Adrenal gland (tissue), 9 donors: ENCODE measurements at regions not wholly inside any gene's neighbourhood (a gene's known extent, or its start where the extent isn't known, plus 50 kb on each side); places are given as distances from the start of the nearest gene placed in this dataset.

Source experiments
- DNase-seq, 7 donors: peaks; one replicate each; pipeline ENCODE4 v3.0.0-alpha.2; 2019 to 2020
- H3K27ac ChIP-seq, 5 donors: fragments of 200-600 bp; sonication (generic) in 4 of 5; 1 replicate in 3 of 5; 2 replicates in 2 of 5; pipeline versions ENCODE4 v1.5.1 to v1.8.0; 2016 to 2020; ENCODE audit warnings: mild to moderate bottlenecking in 1 of 5
- H3K27me3 ChIP-seq: fragments of 200-600 bp; 2 replicates; pipeline ENCODE4 v1.8.0; 2021
- H3K36me3 ChIP-seq, 2 donors: fragments of 200-600 bp; replicated peaks in 1 of 2; 1 replicate in 1 of 2; 2 replicates in 1 of 2; pipeline versions ENCODE4 v1.5.1 to v1.8.0; 2018 to 2022
- H3K4me1 ChIP-seq, 2 donors: fragments of 200-600 bp; replicated peaks in 1 of 2; 1 replicate in 1 of 2; 2 replicates in 1 of 2; pipeline versions ENCODE4 v1.5.1 to v1.8.0; 2018 to 2021
- H3K4me3 ChIP-seq, 4 donors: fragments of 200-600 bp; sonication (generic) in 3 of 4; one replicate each; pipeline ENCODE4 v1.5.1; 2016 to 2018
- H3K9me3 ChIP-seq, 3 donors: fragments of 200-600 bp; sonication (generic) in 1 of 3; replicated peaks in 1 of 3; 1 replicate in 2 of 3; 2 replicates in 1 of 3; pipeline versions ENCODE4 v1.5.1 to v1.8.0; 2016 to 2021
- CTCF ChIP-seq, 6 experiments: fragments of 450-650 bp in 4 of 6; fragments of 200-600 bp in 2 of 6; sonication (generic) in 1 of 6; IDR thresholded peaks; 1 replicate in 5 of 6; 2 replicates in 1 of 6; pipeline versions ENCODE4 v1.5.1 to v1.8.0; 2016 to 2021; ENCODE audit warnings: antibody characterized with exemption in 6 of 6, mild to moderate bottlenecking in 2 of 6, moderate library complexity in 1 of 6
- POLR2A ChIP-seq, 2 donors: fragments of 450-650 bp; IDR thresholded peaks; one replicate each; pipeline ENCODE4 v1.6.1; 2017; ENCODE audit warnings: antibody characterized with exemption in 2 of 2, mild to moderate bottlenecking in 2 of 2, moderate library complexity in 1 of 2
- WGBS, 4 donors: extraction: QIAGEN DNeasy Blood & Tissue Kit in 2 of 4; methylation state at CpG; one replicate each; pipeline versions ENCODE4 v1.1.5 to v1.1.7; 2013 to 2017; 5-methylcytosine and 5-hydroxymethylcytosine counted together
- intact Hi-C, 2 donors: fragments of 100-400 bp; cut with DNase I; formaldehyde crosslinking; loops; one replicate each; pipeline versions ENCODE4 v1.14.1 to v1.15.0; 2022 to 2023
- donor health status: healthy with polysubstance abuse.
- donor health status: Bipolar disorder and iron deficiency.
- donor health status: DM: yes; HTN: yes; CAD: no.
- donor health status: DM: no; HTN: no; CAD: no.
- donor health status: DM: no; HTN: no; CAD: no.

DNA sequence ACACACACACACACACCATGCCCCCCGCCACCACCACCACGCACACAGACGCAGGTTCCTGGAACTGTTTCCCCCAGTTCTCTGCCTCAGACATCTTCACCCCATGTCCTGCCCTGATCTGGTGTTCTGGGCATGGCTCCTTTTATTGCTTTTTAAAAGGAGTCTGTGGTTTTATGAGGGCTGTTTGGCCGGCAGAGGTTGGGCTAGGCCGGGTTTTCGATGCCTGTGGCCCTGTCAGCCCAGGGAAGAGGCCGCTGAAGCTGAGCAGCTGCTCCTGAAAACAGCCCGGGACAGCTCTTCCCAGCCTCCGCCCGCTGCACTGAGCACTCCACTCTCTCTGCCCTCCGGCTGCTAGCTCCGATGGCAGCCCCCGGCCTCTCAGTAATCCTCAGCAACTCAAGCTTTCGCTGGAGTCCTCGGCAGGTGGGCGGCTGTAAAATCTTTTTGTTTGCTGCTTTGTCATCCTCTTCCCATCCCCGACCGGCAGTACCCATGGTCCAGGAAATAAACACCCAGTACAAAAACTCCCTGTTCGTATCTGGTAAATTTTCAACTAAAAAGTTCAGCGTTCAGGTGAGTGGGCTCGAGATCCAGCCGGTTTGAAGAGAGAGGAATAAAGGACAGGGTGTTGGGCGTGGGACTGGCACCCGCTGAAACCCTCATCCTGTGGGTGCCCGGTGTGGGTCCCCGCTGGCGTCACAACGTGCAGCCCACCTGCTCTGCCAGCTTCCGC lies 103.0 kb upstream of the ERCC6L2 start:
- intact Hi-C loops, result no loop called here
- no peak for TF ChIP-seq CTCF (IDR thresholded peaks at IDR 0.05)
- TF ChIP-seq POLR2A (IDR thresholded peaks at IDR 0.05), result no peak
- no peaks in the 10 kb centered on the region for H3K27me3 ChIP-seq
- no peaks in the 10 kb centered on the region for H3K36me3 ChIP-seq
- peak overlapping the region in 2 of 5 donors; percentile 5 to 82 for H3K27ac ChIP-seq
- no peaks in the 10 kb centered on the region for H3K4me1 ChIP-seq
- H3K4me3 ChIP-seq, result no peak overlapping the region
- no peaks in the 10 kb centered on the region for H3K9me3 ChIP-seq
- WGBS, 4 donors, result 59 to 77% (median 70%) methylated on average over 14 to 29 of the region's 29 CpGs
- DNase-seq, result peak in 2 of 7 donors; percentile 34 to 38

- Histone ChIP-seq H3K4me3 (no peak overlapping the region), H3K27ac (peak overlapping the region in 2 of 5 donors; percentile 54 to 82), H3K36me3 (no peaks in the 10 kb centered on the region), H3K27me3 (no peaks in the 10 kb centered on the region), H3K9me3 (no peaks in the 10 kb centered on the region), H3K4me1 (no peaks in the 10 kb centered on the region)
- TF ChIP-seq POLR2A (IDR thresholded peaks at IDR 0.05) (no peak), CTCF (IDR thresholded peaks at IDR 0.05) (no peak)
- peak in 1 of 7 donors; percentile 9 for DNase-seq
- intact Hi-C loops, result no loop called here
- 29 to 55% (median 39%) methylated on average over 18 to 20 of the region's 20 CpGs for WGBS, 4 donors
These were observed 103.8 kb upstream of the ERCC6L2 start for GRCh38 chr9:95771556-95772246.

GRCh38 chr9:95770653-95771131 lies 104.8 kb upstream of the ERCC6L2 start:
- Histone ChIP-seq H3K4me1 (no peaks in the 10 kb centered on the region), H3K36me3 (no peaks in the 10 kb centered on the region), H3K9me3 (no peaks in the 10 kb centered on the region), H3K4me3 (no peak overlapping the region), H3K27ac (peak overlapping the region in 1 of 5 donors; percentile 82), H3K27me3 (no peaks in the 10 kb centered on the region)
- WGBS, 4 donors, result 73 to 76% (median 75%) methylated on average over 7 of the region's 7 CpGs
- intact Hi-C loops, result no loop called here
- TF ChIP-seq CTCF (IDR thresholded peaks at IDR 0.05) (no peak), POLR2A (IDR thresholded peaks at IDR 0.05) (no peak)
- DNase-seq, result no peak

DNA sequence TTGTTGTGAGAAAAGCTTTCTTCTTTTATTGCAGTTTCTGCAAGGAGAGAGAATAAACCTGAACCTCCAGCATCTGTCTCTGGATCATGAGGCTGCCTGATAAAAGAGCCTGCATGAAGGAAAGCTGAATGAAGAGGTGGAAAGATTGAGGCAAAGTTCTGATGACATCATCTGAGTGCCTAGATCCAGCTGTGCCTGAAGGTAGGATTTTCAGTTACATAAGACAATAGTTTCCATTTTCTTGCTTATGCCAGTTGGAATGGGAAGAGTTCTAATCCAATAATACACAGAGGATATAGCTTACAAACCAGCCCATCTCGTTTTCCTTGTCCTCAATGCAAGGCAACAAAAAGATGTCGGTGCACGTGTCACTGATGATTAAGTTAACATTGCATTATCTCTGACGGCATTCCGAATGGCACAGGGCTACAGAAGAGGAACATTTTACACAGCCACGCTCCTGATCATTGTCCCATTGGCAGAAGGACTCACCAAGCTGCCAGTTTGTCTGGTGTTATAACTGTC lies 105.5 kb upstream of the ERCC6L2 start:
- Histone ChIP-seq H3K9me3 (no peaks in the 10 kb centered on the region), H3K4me1 (no peaks in the 10 kb centered on the region), H3K4me3 (no peak overlapping the region), H3K27ac (peak overlapping the region in 1 of 5 donors; percentile 82), H3K36me3 (no peaks in the 10 kb centered on the region), H3K27me3 (no peaks in the 10 kb centered on the region)
- intact Hi-C loops, result no loop called here
- 86 to 95% (median 91%) methylated on average over 6 of the region's 6 CpGs for WGBS, 4 donors
- TF ChIP-seq POLR2A (IDR thresholded peaks at IDR 0.05), result no peak
- TF ChIP-seq CTCF (IDR thresholded peaks at IDR 0.05), result no peak
- DNase-seq, result no peak
